H9 (cell line): ENCODE measurements at regions not wholly inside any gene's neighbourhood (a gene's known extent, or its start where the extent isn't known, plus 50 kb on each side); places are given as distances from the start of the nearest gene placed in this dataset.

Source experiments
- DNase-seq: peaks from one replicate; pipeline ENCODE4 v3.0.0-alpha.2; 2017
- H2AFZ ChIP-seq: one replicate; pipeline ENCODE4 v1.6.1; 2013; ENCODE audit warnings: mild to moderate bottlenecking, low read length, control low read depth, moderate library complexity
- H2AK5ac ChIP-seq: 2 replicates; pipeline ENCODE4 v1.6.1; 2013; ENCODE audit warnings: low read length, control low read depth, mixed read lengths; ENCODE audit not compliant: insufficient read length
- H2BK120ac ChIP-seq: one replicate; pipeline ENCODE4 v1.6.1; 2013; ENCODE audit warnings: low read depth, mild to moderate bottlenecking, low read length, control low read depth, inconsistent platforms; ENCODE audit not compliant: poor library complexity, severe bottlenecking
- H2BK12ac ChIP-seq: 2 replicates; pipeline ENCODE4 v1.6.1; 2013; ENCODE audit warnings: low read length, control low read depth, mixed read lengths, low read depth; ENCODE audit not compliant: insufficient read length
- H2BK15ac ChIP-seq: 2 replicates; pipeline ENCODE4 v1.6.1; 2013; ENCODE audit warnings: low read depth, low read length, control low read depth
- H2BK20ac ChIP-seq: one replicate; pipeline ENCODE4 v1.6.1; 2013; ENCODE audit warnings: low read depth, mild to moderate bottlenecking, low read length, control low read depth, inconsistent platforms; ENCODE audit not compliant: poor library complexity, severe bottlenecking
- H2BK5ac ChIP-seq: 2 replicates; pipeline ENCODE4 v1.6.1; 2013; ENCODE audit warnings: low read length, control low read depth, mixed read lengths; ENCODE audit not compliant: insufficient read length
- H3K14ac ChIP-seq: 2 replicates; pipeline ENCODE4 v1.6.1; 2013; ENCODE audit warnings: low read length, control low read depth; ENCODE audit not compliant: insufficient read depth
- H3K18ac ChIP-seq: 2 replicates; pipeline ENCODE4 v1.6.1; 2013; ENCODE audit warnings: low read depth, mild to moderate bottlenecking, mixed read lengths, low read length, control low read depth; ENCODE audit not compliant: insufficient read length
- H3K23ac ChIP-seq: 2 replicates; pipeline ENCODE4 v1.6.1; 2013; ENCODE audit warnings: low read length, control low read depth, mixed read lengths, low read depth; ENCODE audit not compliant: insufficient read length
- H3K23me2 ChIP-seq: 2 replicates; pipeline ENCODE4 v1.6.1; 2013; ENCODE audit warnings: low read depth, mild to moderate bottlenecking, mixed read lengths, low read length, control low read depth; ENCODE audit not compliant: insufficient read length, poor library complexity, severe bottlenecking
- H3K27ac ChIP-seq: 2 replicates; pipeline ENCODE4 v1.5.1; 2013; ENCODE audit warnings: low read length, control low read depth, mixed read lengths, low read depth; ENCODE audit not compliant: insufficient read length
- H3K27me3 ChIP-seq: 2 replicates; pipeline ENCODE4 v1.6.1; 2013; ENCODE audit warnings: low read length, control low read depth, inconsistent platforms; ENCODE audit not compliant: insufficient read depth
- H3K4ac ChIP-seq: 2 replicates; pipeline ENCODE4 v1.6.1; 2013; ENCODE audit warnings: low read depth, mild to moderate bottlenecking, control low read depth, inconsistent platforms, low read length, moderate library complexity
- H3K4me1 ChIP-seq: 2 replicates; pipeline ENCODE4 v1.6.1; 2013; ENCODE audit warnings: low read length, control low read depth, inconsistent platforms; ENCODE audit not compliant: insufficient read depth
- H3K4me2 ChIP-seq: 2 replicates; pipeline ENCODE4 v1.6.1; 2013; ENCODE audit warnings: low read length, control low read depth, mixed read lengths; ENCODE audit not compliant: insufficient read length, insufficient read depth
- H3K56ac ChIP-seq: 2 replicates; pipeline ENCODE4 v1.6.1; 2013; ENCODE audit warnings: low read depth, mild to moderate bottlenecking, mixed read lengths, low read length, control low read depth; ENCODE audit not compliant: insufficient read length
- H3K79me1 ChIP-seq: 2 replicates; pipeline ENCODE4 v1.6.1; 2013; ENCODE audit warnings: low read depth, mild to moderate bottlenecking, moderate library complexity, low read length, control low read depth, inconsistent platforms; ENCODE audit not compliant: insufficient read depth, poor library complexity, severe bottlenecking
- H3K79me2 ChIP-seq: 2 replicates; pipeline ENCODE4 v1.6.1; 2013; ENCODE audit warnings: low read length, control low read depth, inconsistent platforms; ENCODE audit not compliant: insufficient read depth
- H3K9ac ChIP-seq: 2 replicates; pipeline ENCODE4 v1.6.1; 2013; ENCODE audit warnings: low read length, control low read depth, mixed read lengths; ENCODE audit not compliant: insufficient read length; ENCODE audit errors: extremely low read depth
- H3K9me3 ChIP-seq: one replicate; pipeline ENCODE4 v1.6.1; 2013; ENCODE audit warnings: low read depth, low read length, inconsistent platforms; ENCODE audit not compliant: control insufficient read depth
- H3T11ph ChIP-seq: one replicate; pipeline ENCODE4 v1.6.1; 2013; ENCODE audit warnings: mild to moderate bottlenecking, low read length, control low read depth, inconsistent platforms
- H4K20me1 ChIP-seq: one replicate; pipeline ENCODE4 v1.6.1; 2013; ENCODE audit not compliant: control insufficient read depth, insufficient read length, insufficient read depth
- H4K5ac ChIP-seq: 2 replicates; pipeline ENCODE4 v1.6.1; 2013; ENCODE audit warnings: low read depth, mild to moderate bottlenecking, mixed read lengths, low read length, control low read depth; ENCODE audit not compliant: insufficient read length
- H4K8ac ChIP-seq: replicated peaks from 2 replicates; pipeline ENCODE4 v1.6.1; 2013; ENCODE audit warnings: low read length, control low read depth, mixed read lengths, low read depth; ENCODE audit not compliant: insufficient read length
- H4K91ac ChIP-seq: 2 replicates; pipeline ENCODE4 v1.6.1; 2013; ENCODE audit warnings: low read depth, mild to moderate bottlenecking, moderate library complexity, mixed read lengths, low read length, control low read depth; ENCODE audit not compliant: insufficient read length
- H3K27ac Mint-ChIP-seq, 3 experiments: 2 replicates in 2 of 3; 3 replicates in 1 of 3; pipeline ENCODE4 v1.8.0; 2020 to 2021; ENCODE audit warnings: mixed read lengths in 3 of 3, mild to moderate bottlenecking in 1 of 3, moderate library complexity in 1 of 3
- H3K27me3 Mint-ChIP-seq: 2 replicates; pipeline ENCODE4 v1.8.0; 2021; ENCODE audit warnings: low read depth, mild to moderate bottlenecking, moderate library complexity, mixed read lengths
- H3K36me3 Mint-ChIP-seq, 3 experiments: 2 replicates in 2 of 3; 3 replicates in 1 of 3; pipeline ENCODE4 v1.8.0; 2020 to 2021; ENCODE audit warnings: low read depth in 3 of 3, mixed read lengths in 3 of 3; ENCODE audit not compliant: insufficient read depth in 1 of 3
- H3K4me1 Mint-ChIP-seq, 2 experiments: 2 replicates each; pipeline ENCODE4 v1.8.0; 2020; ENCODE audit warnings: mixed read lengths in 2 of 2
- H3K4me3 Mint-ChIP-seq, 2 experiments: 2 replicates in 1 of 2; 3 replicates in 1 of 2; pipeline ENCODE4 v1.8.0; 2020 to 2021; ENCODE audit warnings: mild to moderate bottlenecking in 2 of 2, mixed read lengths in 2 of 2, moderate library complexity in 1 of 2
- H3K9me3 Mint-ChIP-seq, 2 experiments: 2 replicates in 1 of 2; 3 replicates in 1 of 2; pipeline ENCODE4 v1.8.0; 2020; ENCODE audit warnings: mild to moderate bottlenecking in 2 of 2, mixed read lengths in 2 of 2, moderate library complexity in 1 of 2
- CTCF ChIP-seq: fragments of 200-600 bp; sonication (generic); conservative IDR thresholded peaks from 3 replicates; pipeline ENCODE4 v1.8.0; 2021; ENCODE audit warnings: antibody characterized with exemption, mild to moderate bottlenecking
- WGBS: extraction: QIAGEN DNeasy Blood & Tissue Kit; methylation state at CpG from one replicate; pipeline ENCODE4 v1.1.7; 2013; ENCODE audit warnings: missing lambda C conversion rate, low lambda C conversion rate, mixed read lengths; ENCODE audit not compliant: insufficient read length; ENCODE audit errors: extremely low coverage; 5-methylcytosine and 5-hydroxymethylcytosine counted together

GRCh38 chr5:145587710-145588109 lies 247.4 kb downstream of the PRELID2 start:
- H3K9me3 Mint-ChIP-seq: no peaks in the 10 kb centered on the region; a peak in 2 of 5 replicates
- Histone ChIP-seq H3K9me3 (no peaks in the 10 kb centered on the region), H3K4ac (no peak overlapping the region), H3K4me1 (no peaks in the 10 kb centered on the region), H3K4me2 (no peak overlapping the region), H2AFZ (no peak overlapping the region), H3K27me3 (no peaks in the 10 kb centered on the region), H4K8ac (no peak overlapping the region), H2BK20ac (no peak overlapping the region), H4K91ac (no peak overlapping the region), H4K20me1 (no peaks in the 10 kb centered on the region), H4K5ac (no peak overlapping the region), H3K56ac (no peak overlapping the region), H3K23ac (no peak overlapping the region), H3K9ac (no peak overlapping the region), H2BK120ac (no peak overlapping the region), H2BK15ac (no peak overlapping the region), H3K79me2 (no peaks in the 10 kb centered on the region), H3K79me1 (no peaks in the 10 kb centered on the region), H3K27ac (no peak overlapping the region), H2AK5ac (no peak overlapping the region), H3T11ph (no peak overlapping the region), H3K18ac (no peak overlapping the region), H3K23me2 (no peaks in the 10 kb centered on the region), H2BK12ac (no peak overlapping the region), H3K14ac (no peak overlapping the region), H2BK5ac (no peak overlapping the region)
- H3K27ac Mint-ChIP-seq: no peak overlapping the region; a peak in 1 of 7 replicates
- no peak for DNase-seq
- TF ChIP-seq CTCF: no peak
- H3K36me3 Mint-ChIP-seq: no peaks in the 10 kb centered on the region; a peak in 1 of 7 replicates
- WGBS: no CpG with 5 or more reads among the region's 1 CpG
- no peaks in the 10 kb centered on the region for H3K4me1 Mint-ChIP-seq
- no peaks in the 10 kb centered on the region for H3K27me3 Mint-ChIP-seq
- H3K4me3 Mint-ChIP-seq: no peak overlapping the region
